GM21576 (cell line): ENCODE measurements at regions not wholly inside any gene's neighbourhood (a gene's known extent, or its start where the extent isn't known, plus 50 kb on each side); places are given as distances from the start of the nearest gene placed in this dataset.
"Not testable (repeated sequence)": the region's sequence is repeated elsewhere in the genome, so short reads cannot be mapped to it uniquely, and the experiment has no call there.

Experiments
- ATAC-seq: cut with Tn5 transposase; IDR thresholded peaks from one replicate; pipeline ENCODE4 v1.9.1; 2021; ENCODE audit warnings: mild to moderate bottlenecking, moderate library complexity; ENCODE audit not compliant: unreplicated experiment

GRCh38 chr3:80994085-80994665 lies 767.3 kb downstream of the GBE1 start:
- ATAC-seq, result no peak

DNA sequence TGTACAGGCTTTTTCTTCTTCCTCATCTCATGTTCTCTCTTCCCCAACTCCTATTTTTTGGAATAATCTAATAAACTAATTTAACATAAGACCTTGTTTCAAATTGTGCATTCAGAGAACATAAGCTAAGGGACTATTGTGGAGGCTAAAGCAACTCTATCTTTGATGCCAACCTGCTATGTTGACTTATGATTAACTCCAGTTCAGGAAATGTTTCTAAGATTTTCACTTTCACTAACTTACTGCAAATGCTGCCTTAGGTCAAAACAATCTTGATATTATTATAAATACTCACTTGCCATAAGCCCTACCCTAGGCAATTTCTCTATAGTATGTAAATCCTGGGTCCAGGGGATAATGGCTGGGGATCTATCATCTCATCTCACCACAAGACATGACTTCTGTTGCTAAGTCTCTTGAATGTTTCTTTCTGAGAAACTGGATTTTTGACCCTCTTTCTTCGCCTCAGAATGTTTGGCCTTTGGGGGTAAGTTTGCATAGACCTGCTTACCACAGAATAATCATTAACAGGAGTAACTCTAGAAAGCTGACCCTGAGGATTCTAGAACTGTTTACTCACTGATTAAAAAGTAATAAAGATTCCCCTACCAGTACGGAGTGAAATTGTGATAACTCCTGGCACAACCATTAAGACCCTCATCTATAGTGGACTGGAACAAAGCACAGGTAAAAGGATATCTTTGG lies 768.1 kb downstream of the GBE1 start:
- ATAC-seq, result no peak

- no peak for ATAC-seq
Observed at GRCh38 chr3:80983753-80984152, 777.7 kb downstream of the GBE1 start.

DNA sequence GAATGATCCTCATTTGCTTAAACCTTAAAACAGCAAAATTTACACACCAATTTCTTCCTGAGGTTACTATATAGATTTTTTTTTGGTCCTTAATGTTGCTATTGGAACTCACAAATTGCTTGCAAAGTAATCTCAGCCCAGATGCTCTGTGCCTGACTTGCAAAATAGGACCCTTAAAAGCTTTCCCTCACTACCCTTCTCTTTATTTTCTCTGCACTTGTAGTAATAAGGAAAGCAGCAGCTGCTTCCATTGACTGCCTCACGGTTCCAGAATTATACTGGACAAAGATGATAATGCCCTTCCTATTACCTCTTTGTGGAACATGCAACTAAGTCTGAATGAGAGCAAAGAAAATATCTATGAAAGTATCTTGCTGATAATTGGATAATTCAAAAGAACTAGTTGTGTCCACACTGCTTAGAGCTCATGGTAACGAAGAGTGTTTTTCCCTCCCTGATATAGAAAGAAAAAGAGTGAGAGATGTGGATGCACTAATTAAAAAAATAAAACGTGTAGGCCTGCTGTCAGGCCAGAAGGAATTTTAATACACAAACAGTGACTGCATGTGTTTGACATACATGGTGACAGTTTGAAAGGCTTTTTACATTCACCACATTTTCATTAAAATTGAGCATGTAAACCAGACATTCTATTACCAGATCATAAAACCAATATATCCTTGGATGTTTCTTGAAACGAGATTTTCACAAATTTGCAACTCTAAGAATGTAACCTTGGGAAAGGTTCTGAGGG lies 783.1 kb downstream of the GBE1 start:
- ATAC-seq, result no peak

- ATAC-seq, result no peak
Observed at GRCh38 chr3:80970292-80970691, 791.2 kb downstream of the GBE1 start.

GRCh38 chr3:80929576-80929975 lies 831.9 kb downstream of the GBE1 start:
- no peak for ATAC-seq

DNA sequence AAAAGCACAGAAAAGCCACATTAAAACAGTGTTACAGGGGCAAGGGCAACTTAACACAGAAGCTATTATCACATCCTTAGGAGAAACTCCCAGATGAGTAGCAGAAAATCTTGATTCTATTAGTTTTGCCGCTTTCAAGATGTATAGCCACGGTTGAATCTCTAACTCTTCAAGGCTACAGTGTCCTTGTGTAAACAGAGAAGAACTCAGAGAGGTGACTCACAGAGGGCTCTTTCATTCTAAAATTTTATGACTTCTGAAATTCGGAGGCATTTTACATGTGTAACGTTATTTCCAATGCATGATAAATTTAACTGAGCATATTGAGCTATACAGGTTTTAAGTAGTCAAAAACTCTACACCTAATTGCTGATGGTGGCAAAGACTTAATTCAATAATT lies 846.6 kb downstream of the GBE1 start:
- ATAC-seq, result no peak

DNA sequence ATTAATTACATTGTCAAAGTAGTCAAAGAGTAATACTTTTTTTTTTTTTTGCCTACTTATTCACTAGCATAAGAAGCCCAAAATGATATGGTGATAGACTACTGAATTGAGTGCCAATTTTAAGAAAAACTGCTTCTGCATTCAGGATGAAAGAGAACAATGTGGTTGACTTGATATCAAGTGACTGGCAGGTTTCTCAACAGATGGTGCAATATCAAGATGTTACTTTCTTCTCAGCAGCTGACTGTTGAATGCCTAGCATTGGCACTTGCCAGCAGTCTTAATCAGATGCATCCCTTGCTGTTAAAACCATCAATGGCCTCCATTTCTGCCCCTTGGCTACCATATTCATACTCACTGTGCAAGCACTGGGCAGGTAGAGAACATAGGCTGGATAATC lies 863.2 kb downstream of the GBE1 start:
- ATAC-seq, result no peak

- not testable (repeated sequence) for ATAC-seq
Observed at GRCh38 chr3:80897005-80897404, 864.4 kb downstream of the GBE1 start.

DNA sequence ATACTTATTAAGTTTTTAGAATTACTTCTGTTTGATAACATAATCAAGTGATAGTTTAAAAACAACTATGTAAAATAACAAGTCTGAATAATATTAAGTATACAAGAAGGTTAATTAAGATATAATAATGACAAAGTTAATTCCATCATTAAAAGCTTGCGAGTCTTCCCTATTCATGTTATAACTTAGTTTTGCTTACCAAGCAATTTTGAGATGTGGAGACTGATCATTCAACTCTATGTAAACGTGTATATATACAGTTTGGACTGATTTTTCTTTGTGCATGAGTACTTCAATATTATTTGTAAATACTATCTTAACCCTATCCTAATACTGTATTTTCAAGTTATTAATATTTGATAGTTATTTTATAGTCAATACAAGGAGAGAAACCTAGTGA lies 870.9 kb downstream of the GBE1 start:
- no peak for ATAC-seq

GRCh38 chr3:80889535-80889934 lies 871.9 kb downstream of the GBE1 start:
- no peak for ATAC-seq

DNA sequence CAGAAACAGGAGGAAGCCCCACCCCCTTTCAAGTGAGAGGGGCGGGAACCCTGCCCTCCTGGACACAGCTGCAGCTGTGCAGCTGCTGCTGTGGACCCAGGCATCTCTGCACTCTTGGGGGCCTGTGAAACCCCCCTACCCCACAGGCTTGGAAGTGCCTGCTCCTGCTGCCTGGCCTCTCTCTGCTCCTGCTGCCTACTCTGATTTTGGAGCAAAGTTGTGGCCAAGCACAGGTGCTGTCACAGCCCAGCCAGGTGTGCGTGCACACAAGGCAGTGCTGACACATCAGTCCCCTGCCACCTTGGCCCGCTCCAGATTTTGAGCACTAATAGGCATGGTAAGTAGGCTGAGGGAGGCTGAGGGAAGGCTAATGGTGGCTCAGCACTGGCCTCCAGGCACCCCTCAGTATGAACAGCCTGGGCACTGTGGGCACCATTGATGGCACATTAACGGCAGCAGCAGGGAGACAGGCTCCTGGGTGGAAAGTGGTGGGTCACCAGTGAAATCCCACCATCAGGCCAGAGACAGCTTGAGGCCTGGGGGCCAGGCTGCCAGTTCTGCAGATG lies 890.9 kb downstream of the GBE1 start:
- ATAC-seq, result no peak

DNA sequence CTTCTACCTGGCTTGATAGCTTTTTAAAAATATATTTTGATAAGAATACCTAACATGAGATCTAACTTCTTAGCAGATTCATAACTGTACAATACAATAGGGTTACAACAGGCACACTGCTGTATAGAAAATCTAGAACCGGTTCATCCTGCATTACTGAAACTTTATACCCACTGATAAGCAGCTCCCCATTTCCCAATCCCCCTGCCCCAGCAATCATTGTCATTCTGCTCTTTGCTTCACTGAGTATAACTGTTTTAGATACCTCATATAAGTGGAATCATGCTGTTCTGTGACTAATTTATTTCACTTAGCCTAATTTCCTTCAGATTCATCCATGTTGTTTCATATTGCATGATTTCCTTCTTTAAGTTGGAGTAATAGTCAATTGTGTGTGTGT lies 906.0 kb downstream of the GBE1 start:
- no peak for ATAC-seq

DNA sequence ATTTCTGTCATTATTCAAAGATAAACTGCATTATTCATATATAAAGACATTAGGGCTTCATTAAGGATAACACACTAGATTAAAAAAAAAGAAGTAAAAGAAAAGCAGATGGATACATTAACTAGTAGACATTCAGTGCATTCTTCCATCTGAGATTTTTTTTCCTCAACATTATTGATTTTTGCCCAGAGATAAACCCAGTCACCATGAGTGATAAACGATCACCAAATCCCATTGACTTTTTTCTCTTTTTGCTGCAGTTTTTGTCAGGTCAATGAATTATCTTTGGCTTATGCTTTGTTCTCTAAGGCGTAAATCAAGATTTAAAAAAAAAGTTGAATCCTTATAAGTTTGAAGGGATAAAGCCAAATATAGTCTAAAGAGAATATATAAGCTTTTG lies 925.0 kb downstream of the GBE1 start:
- no peak for ATAC-seq

DNA sequence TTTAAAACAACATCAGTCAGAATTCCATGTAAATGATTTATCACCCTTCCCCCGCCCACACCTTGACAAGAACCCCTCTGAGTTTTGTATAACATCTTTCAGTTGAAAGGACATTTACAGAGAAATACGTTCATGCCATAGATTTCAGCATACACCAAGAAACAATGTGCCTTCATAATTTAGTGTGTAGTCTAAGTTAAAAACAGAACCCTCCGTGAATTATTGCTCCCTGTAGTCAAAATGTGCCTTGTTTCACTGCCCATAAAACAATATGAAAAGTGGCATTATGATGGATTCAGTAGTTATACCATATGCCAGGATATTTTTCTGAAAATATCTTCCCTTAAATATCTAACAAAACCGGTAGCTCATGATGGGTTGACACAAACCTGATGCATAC lies 953.9 kb downstream of the GBE1 start:
- ATAC-seq, result no peak

- no peak for ATAC-seq
Observed at GRCh38 chr3:80806673-80807072, 954.8 kb downstream of the GBE1 start.

GRCh38 chr3:80788914-80789313 lies 972.5 kb downstream of the GBE1 start:
- no peak for ATAC-seq

DNA sequence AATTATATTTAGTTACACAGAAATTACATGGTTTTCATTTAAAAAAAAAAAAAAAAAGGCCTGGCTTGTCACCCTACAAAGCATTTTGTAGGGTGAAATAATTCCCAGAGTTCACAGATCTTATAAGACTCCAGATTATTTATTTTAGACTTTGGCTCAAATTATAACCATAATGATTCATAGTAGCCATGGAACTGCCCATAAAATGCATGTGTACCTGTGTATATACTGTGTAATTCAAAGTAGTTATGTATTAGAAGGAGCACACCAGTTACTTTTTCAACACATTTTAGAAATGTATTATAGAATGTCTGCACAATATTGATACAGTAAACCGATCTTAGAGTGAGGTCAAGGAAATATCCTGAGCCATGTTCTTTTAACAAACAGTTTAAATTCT lies 975.6 kb downstream of the GBE1 start:
- ATAC-seq, result no peak

- ATAC-seq, result no peak
Observed at GRCh38 chr3:80785475-80785874, 976.0 kb downstream of the GBE1 start.

- no peak for ATAC-seq
Observed at GRCh38 chr3:80771085-80771484, 990.4 kb downstream of the GBE1 start.

DNA sequence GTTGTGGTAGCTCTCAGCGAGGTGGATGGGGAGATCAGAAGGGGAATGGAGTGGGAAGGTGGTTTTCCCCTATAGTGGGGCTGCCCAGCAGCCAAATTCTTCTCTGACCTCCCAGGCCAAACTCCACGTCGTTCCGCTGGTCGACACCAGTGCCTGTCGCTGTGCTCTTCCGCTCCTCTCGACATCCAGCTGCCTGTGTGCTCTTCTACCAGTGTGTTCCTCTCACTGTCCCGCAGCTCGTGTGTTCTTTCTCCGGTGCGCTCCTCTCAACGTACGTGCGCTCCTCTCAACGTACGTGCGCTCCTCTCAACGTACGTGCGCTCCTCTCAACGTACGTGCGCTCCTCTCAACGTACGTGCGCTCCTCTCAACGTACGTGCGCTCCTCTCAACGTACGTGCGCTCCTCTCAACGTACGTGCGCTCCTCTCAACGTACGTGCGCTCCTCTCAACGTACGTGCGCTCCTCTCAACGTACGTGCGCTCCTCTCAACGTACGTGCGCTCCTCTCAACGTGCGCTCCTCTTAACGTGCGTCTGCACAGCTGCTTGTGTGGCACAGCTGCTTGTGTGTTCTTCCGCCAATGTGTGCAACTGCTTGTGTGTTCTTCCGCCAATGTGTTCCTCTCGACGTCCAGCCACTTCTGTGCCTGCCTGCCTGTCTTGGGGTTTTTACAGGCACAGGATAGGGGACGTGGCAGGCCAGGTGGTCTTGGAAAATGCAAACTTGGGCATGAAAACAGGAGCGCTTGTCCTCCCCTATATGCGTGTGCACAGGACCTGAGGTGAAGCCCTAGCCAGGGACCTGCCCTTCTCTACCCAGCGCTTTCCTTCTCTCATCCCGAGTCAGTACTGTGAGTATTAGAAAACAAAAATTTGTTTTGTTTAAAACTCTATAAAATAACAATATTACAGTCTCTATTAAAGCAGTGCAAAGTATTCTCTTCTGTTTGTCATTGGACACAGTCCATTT lies 991.1 kb downstream of the GBE1 start:
- ATAC-seq, result no peak
